ENCODE measurements at regions not wholly inside any gene's neighbourhood (a gene's known extent, or its start where the extent isn't known, plus 50 kb on each side); places are given as distances from the start of the nearest gene placed in this dataset.

DNA sequence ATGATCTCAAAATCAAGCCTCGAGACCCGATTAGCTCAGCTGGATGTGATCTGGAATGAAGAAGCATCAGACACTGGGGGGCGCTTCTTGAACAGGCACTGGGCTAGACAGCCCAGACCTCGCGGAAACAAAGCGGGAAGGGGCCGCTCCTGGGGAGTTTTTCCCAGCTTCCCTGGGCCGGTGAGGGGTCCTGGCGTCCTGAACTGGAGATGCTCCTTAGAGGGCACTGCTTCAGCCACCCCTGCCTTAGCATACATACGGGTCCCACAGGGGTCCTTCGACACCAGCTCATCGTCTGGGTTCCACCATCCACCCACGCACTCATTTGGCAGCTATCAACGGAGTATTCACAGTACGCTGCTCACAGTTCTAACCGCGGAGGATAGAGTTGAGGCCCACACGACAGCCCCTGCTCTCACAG lies 146.7 kb downstream of the TSN start:
- TF ChIP-seq, protein P1, sequence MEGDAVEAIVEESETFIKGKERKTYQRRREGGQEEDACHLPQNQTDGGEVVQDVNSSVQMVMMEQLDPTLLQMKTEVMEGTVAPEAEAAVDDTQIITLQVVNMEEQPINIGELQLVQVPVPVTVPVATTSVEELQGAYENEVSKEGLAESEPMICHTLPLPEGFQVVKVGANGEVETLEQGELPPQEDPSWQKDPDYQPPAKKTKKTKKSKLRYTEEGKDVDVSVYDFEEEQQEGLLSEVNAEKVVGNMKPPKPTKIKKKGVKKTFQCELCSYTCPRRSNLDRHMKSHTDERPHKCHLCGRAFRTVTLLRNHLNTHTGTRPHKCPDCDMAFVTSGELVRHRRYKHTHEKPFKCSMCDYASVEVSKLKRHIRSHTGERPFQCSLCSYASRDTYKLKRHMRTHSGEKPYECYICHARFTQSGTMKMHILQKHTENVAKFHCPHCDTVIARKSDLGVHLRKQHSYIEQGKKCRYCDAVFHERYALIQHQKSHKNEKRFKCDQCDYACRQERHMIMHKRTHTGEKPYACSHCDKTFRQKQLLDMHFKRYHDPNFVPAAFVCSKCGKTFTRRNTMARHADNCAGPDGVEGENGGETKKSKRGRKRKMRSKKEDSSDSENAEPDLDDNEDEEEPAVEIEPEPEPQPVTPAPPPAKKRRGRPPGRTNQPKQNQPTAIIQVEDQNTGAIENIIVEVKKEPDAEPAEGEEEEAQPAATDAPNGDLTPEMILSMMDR (IDR thresholded peaks at IDR 0.05) = no peak
- no peak for TF ChIP-seq POLR2A (IDR thresholded peaks at IDR 0.05)

Measured in Peyer's patch (tissue), 4 donors.